IMR-90 (cell line): ENCODE measurements at regions not wholly inside any gene's neighbourhood (a gene's known extent, or its start where the extent isn't known, plus 50 kb on each side); places are given as distances from the start of the nearest gene placed in this dataset.

Source experiments
- ATAC-seq: fragments of 200-7000 bp; cut with Tn5 transposase; 2 replicates; pipeline ENCODE4 v1.9.1; 2020; ENCODE audit warnings: low read depth, mild to moderate bottlenecking, moderate library complexity
- BruUV-seq: library from RNA; stranded (reverse); fragments of 400-500 nt; replicated peaks from 2 replicates; lab custom pipeline; 2021; lab: Mats Ljungman, UMichigan
- CTCF ChIA-PET: fragments of 300-600 bp; formaldehyde crosslinking; extraction: SDS; loops from one replicate; lab custom pipeline; 2021; ENCODE audit warnings: antibody characterized with exemption; lab: Yijun Ruan, JAX
- POLR2A ChIA-PET: fragments of 300-600 bp; sonication (Branson Sonifier 250); formaldehyde crosslinking; loops from one replicate; lab custom pipeline; 2022; ENCODE audit warnings: antibody characterized with exemption; ENCODE audit not compliant: unreplicated experiment; lab: Charles Lee
- DNase-seq: peaks from one replicate; pipeline ENCODE4 v3.0.0; 2013
- H2AFZ ChIP-seq: replicated peaks from 2 replicates; pipeline ENCODE3; 2013; ENCODE audit warnings: low read length, mild to moderate bottlenecking; ENCODE audit not compliant: poor library complexity
- H2AK5ac ChIP-seq: 2 replicates; pipeline ENCODE4 v1.6.1; 2013; ENCODE audit warnings: low read depth, low read length, inconsistent platforms
- H2AK9ac ChIP-seq: replicated peaks from 2 replicates; pipeline ENCODE3; 2013; ENCODE audit warnings: mild to moderate bottlenecking, low read depth, low read length, moderate library complexity; ENCODE audit not compliant: poor library complexity
- H2BK120ac ChIP-seq: 2 replicates; pipeline ENCODE4 v1.6.1; 2013; ENCODE audit warnings: low read depth, low read length, inconsistent platforms
- H2BK15ac ChIP-seq: 3 replicates; pipeline ENCODE4 v1.6.1; 2013; ENCODE audit warnings: low read depth, low read length, inconsistent platforms
- H2BK20ac ChIP-seq: 2 replicates; pipeline ENCODE4 v1.6.1; 2013; ENCODE audit warnings: low read depth, mild to moderate bottlenecking, inconsistent platforms, low read length, moderate library complexity
- H2BK5ac ChIP-seq: 2 replicates; pipeline ENCODE4 v1.6.1; 2013; ENCODE audit warnings: mild to moderate bottlenecking, low read depth, low read length, inconsistent platforms; ENCODE audit not compliant: poor library complexity, severe bottlenecking
- H3K14ac ChIP-seq: replicated peaks from 2 replicates; pipeline ENCODE4 v1.6.1; 2013; ENCODE audit warnings: low read depth, low read length, inconsistent platforms
- H3K18ac ChIP-seq: 2 replicates; pipeline ENCODE4 v1.6.1; 2013; ENCODE audit warnings: low read depth, low read length, control low read depth
- H3K23ac ChIP-seq: 2 replicates; pipeline ENCODE4 v1.6.1; 2013; ENCODE audit warnings: low read depth, low read length, inconsistent platforms
- H3K27ac ChIP-seq: 2 replicates; pipeline ENCODE4 v1.5.1; 2013; ENCODE audit warnings: mild to moderate bottlenecking, control low read depth, low read length; ENCODE audit not compliant: insufficient read depth
- H3K27me3 ChIP-seq: 2 replicates; pipeline ENCODE4 v1.6.1; 2013; ENCODE audit warnings: low read length; ENCODE audit not compliant: control insufficient read depth, insufficient read depth
- H3K36me3 ChIP-seq: 2 replicates; pipeline ENCODE4 v1.6.1; 2013; ENCODE audit warnings: low read length, mixed read lengths; ENCODE audit not compliant: control insufficient read depth, insufficient read depth
- H3K4ac ChIP-seq: 2 replicates; pipeline ENCODE4 v1.6.1; 2013; ENCODE audit warnings: low read depth, low read length, inconsistent platforms
- H3K4me1 ChIP-seq: 2 replicates; pipeline ENCODE4 v1.6.1; 2013; ENCODE audit warnings: low read length, mixed read lengths; ENCODE audit not compliant: control insufficient read depth, insufficient read depth
- H3K4me2 ChIP-seq: 2 replicates; pipeline ENCODE4 v1.6.1; 2013; ENCODE audit warnings: low read depth, mild to moderate bottlenecking, control low read depth, low read length, moderate library complexity
- H3K4me3 ChIP-seq: 2 replicates; pipeline ENCODE4 v1.5.1; 2013; ENCODE audit warnings: low read depth, mild to moderate bottlenecking, control low read depth, low read length, moderate library complexity; ENCODE audit not compliant: insufficient read depth
- H3K56ac ChIP-seq: 2 replicates; pipeline ENCODE4 v1.6.1; 2013; ENCODE audit warnings: low read length, inconsistent platforms; ENCODE audit not compliant: insufficient read depth; ENCODE audit errors: extremely low read depth
- H3K79me1 ChIP-seq, 2 experiments: 2 replicates each; pipeline ENCODE4 v1.6.1; 2013; ENCODE audit warnings: low read length in 2 of 2, inconsistent platforms in 1 of 2, low read depth in 1 of 2
- H3K9ac ChIP-seq: 2 replicates; pipeline ENCODE4 v1.6.1; 2013; ENCODE audit warnings: low read depth, low read length, control low read depth
- H3K9me1 ChIP-seq: 2 replicates; pipeline ENCODE4 v1.6.1; 2013; ENCODE audit warnings: low read length, inconsistent platforms; ENCODE audit not compliant: insufficient read depth
- H3K9me3 ChIP-seq: 2 replicates; pipeline ENCODE4 v1.6.1; 2013; ENCODE audit warnings: low read length; ENCODE audit not compliant: control insufficient read depth, insufficient read depth
- H4K20me1 ChIP-seq: 2 replicates; pipeline ENCODE4 v1.6.1; 2013; ENCODE audit warnings: low read length, inconsistent platforms; ENCODE audit not compliant: insufficient read depth
- H4K5ac ChIP-seq: 2 replicates; pipeline ENCODE4 v1.6.1; 2013; ENCODE audit warnings: mild to moderate bottlenecking, low read depth, low read length, control low read depth
- H4K8ac ChIP-seq, 2 experiments: 2 replicates each; pipeline ENCODE4 v1.6.1; 2013; ENCODE audit warnings: low read depth in 2 of 2, low read length in 2 of 2, control low read depth in 1 of 2, inconsistent platforms in 1 of 2
- H4K91ac ChIP-seq: 2 replicates; pipeline ENCODE4 v1.6.1; 2013; ENCODE audit warnings: low read depth, low read length, inconsistent platforms; ENCODE audit not compliant: insufficient read depth
- CHD1 ChIP-seq: IDR thresholded peaks from 2 replicates; pipeline ENCODE4 v1.6.1; 2012; ENCODE audit warnings: low read depth, low read length, improper control_type of control experiment
- FOS ChIP-seq: fragments of 150-350 bp; IDR thresholded peaks from 2 replicates; pipeline ENCODE4 v1.6.1; 2016; ENCODE audit warnings: low read depth, low read length
- RAD21 ChIP-seq: IDR thresholded peaks from 2 replicates; pipeline ENCODE4 v1.6.1; 2012; ENCODE audit warnings: low read length, improper control_type of control experiment
- RCOR1 ChIP-seq: IDR thresholded peaks from 2 replicates; pipeline ENCODE4 v1.6.1; 2012; ENCODE audit warnings: mild to moderate bottlenecking, low read length, improper control_type of control experiment; ENCODE audit not compliant: insufficient replicate concordance
- SMC3 ChIP-seq: fragments of 150-350 bp; IDR thresholded peaks from 2 replicates; pipeline ENCODE4 v1.6.1; 2016; ENCODE audit warnings: low read depth, mild to moderate bottlenecking, antibody characterized with exemption, low read length, moderate library complexity
- WGBS, 2 experiments: methylation state at CpG; one replicate each; pipeline versions ENCODE4 v1.1.5 to v1.1.7; 2013; ENCODE audit warnings: missing lambda C conversion rate in 2 of 2; ENCODE audit not compliant: insufficient read length in 1 of 2; ENCODE audit errors: extremely low coverage in 2 of 2; 5-methylcytosine and 5-hydroxymethylcytosine counted together
- dilution Hi-C: fragments of 300-500 bp; cut with HindIII; formaldehyde crosslinking; loops from one replicate; pipeline ENCODE4 v1.14.3; 2018; ENCODE audit warnings: low sequenced_read_pairs; ENCODE audit not compliant: unreplicated experiment
- in situ Hi-C: fragments of 300-500 bp; cut with MboI; formaldehyde crosslinking; loops from 3 replicates; pipeline ENCODE4 v1.14.3; 2019; ENCODE audit warnings: low sequenced_read_pairs, inconsistent platforms, mixed read lengths
- intact Hi-C: fragments of 100-400 bp; cut with micrococcal nuclease; formaldehyde crosslinking; loops from 2 replicates; pipeline ENCODE4 v1.10.0; 2022
- TF ChIP-seq, protein P1 (sequence below): conservative IDR thresholded peaks from 2 replicates; pipeline ENCODE4 v1.5.1; 2012; ENCODE audit warnings: mild to moderate bottlenecking, low read depth, low read length, improper control_type of control experiment

DNA sequence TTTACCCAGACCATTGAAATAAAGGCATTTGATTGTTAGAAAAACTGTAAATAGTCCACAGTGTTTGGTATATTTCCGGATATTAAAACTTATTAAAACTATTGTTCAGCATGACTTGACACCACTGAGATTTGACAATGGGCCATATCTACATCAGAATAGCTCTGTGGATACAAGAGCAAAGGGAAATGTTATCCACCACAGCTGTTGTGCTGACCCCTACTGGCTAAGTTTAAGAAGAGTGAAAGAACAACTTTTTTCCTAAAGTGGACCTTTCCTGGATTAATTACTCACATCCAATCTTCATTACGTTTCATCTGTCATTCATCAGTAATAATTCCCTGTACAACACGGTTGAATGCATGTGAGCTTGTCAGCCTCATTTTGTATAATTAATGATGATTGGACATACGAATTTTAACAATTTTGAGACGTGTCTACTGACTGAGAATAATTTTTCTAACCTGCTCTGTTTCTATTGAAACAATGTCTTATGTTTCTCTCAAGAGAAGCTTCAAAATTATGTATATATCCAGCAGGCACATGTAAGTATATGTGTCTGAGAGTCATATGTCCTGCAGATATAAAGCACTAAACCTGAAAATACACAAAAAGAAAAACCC lies 1952.6 kb downstream of the MAT2B start:
- no peak for TF ChIP-seq FOS
- peak; percentile 62 for TF ChIP-seq RAD21
- TF ChIP-seq RCOR1 = no peak
- TF ChIP-seq, protein P1, sequence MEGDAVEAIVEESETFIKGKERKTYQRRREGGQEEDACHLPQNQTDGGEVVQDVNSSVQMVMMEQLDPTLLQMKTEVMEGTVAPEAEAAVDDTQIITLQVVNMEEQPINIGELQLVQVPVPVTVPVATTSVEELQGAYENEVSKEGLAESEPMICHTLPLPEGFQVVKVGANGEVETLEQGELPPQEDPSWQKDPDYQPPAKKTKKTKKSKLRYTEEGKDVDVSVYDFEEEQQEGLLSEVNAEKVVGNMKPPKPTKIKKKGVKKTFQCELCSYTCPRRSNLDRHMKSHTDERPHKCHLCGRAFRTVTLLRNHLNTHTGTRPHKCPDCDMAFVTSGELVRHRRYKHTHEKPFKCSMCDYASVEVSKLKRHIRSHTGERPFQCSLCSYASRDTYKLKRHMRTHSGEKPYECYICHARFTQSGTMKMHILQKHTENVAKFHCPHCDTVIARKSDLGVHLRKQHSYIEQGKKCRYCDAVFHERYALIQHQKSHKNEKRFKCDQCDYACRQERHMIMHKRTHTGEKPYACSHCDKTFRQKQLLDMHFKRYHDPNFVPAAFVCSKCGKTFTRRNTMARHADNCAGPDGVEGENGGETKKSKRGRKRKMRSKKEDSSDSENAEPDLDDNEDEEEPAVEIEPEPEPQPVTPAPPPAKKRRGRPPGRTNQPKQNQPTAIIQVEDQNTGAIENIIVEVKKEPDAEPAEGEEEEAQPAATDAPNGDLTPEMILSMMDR = peak; percentile 54
- TF ChIP-seq SMC3 = peak; percentile 25
- no peak for TF ChIP-seq CHD1
- no peak overlapping the region for H3K14ac ChIP-seq
- no TSS peak for BruUV-seq
- H2AK9ac ChIP-seq = no peak overlapping the region
- H3K4ac ChIP-seq = no peak overlapping the region
- H3K4me2 ChIP-seq = no peak overlapping the region
- H3K9me3 ChIP-seq = no peaks in the 10 kb centered on the region
- no peak overlapping the region; the same call in 1 of the 2 replicates for H3K18ac ChIP-seq
- peak; percentile 81 for ATAC-seq
- in situ Hi-C loops = loop anchor here (25.0 kb wide), 1 partner anchor 1896 kb away; no protein-coding TSS in a partner anchor
- no CpG with 5 or more reads among the region's 5 CpGs for WGBS, 2 experiments
- DNase-seq = peak; percentile 55
- H4K5ac ChIP-seq = no peak overlapping the region
- H3K27ac ChIP-seq = no peak overlapping the region
- no peak overlapping the region for H2BK20ac ChIP-seq
- H2AFZ ChIP-seq = no peak overlapping the region
- no peaks in the 10 kb centered on the region for H3K9me1 ChIP-seq
- no peak overlapping the region for H3K9ac ChIP-seq
- dilution Hi-C loops = no loop called here
- no peaks in the 10 kb centered on the region for H3K36me3 ChIP-seq
- H3K79me1 ChIP-seq = no peaks in the 10 kb centered on the region
- no peak overlapping the region for H2BK120ac ChIP-seq
- no peak overlapping the region for H2BK15ac ChIP-seq
- no peaks in the 10 kb centered on the region for H3K4me1 ChIP-seq
- H3K4me3 ChIP-seq = no peak overlapping the region
- no peak overlapping the region for H3K23ac ChIP-seq
- no peaks in the 10 kb centered on the region for H3K27me3 ChIP-seq
- no peak overlapping the region for H3K56ac ChIP-seq
- H4K91ac ChIP-seq = no peak overlapping the region
- ChIA-PET POLR2A (no interaction called here), CTCF (no interaction called here)
- no peak overlapping the region for H4K8ac ChIP-seq
- no peak overlapping the region for H2AK5ac ChIP-seq
- no peak overlapping the region for H2BK5ac ChIP-seq
- intact Hi-C loops = loop anchor here (1.0 to 10.0 kb wide), 9 partner anchors 231 to 1896 kb away; no protein-coding TSS in a partner anchor
- no peaks in the 10 kb centered on the region for H4K20me1 ChIP-seq
